Suprapubic skin (tissue), 4 donors: ENCODE measurements at regions not wholly inside any gene's neighbourhood (a gene's known extent, or its start where the extent isn't known, plus 50 kb on each side); places are given as distances from the start of the nearest gene placed in this dataset.

ENCODE experiments used
- DNase-seq, 2 donors: peaks; one replicate each; pipeline ENCODE4 v3.0.0-alpha.2; 2019; ENCODE audit warnings: low spot score in 2 of 2
- H3K27ac ChIP-seq: fragments of 200-600 bp; sonication (generic); one replicate; pipeline ENCODE4 v1.5.1; 2019
- H3K27me3 ChIP-seq: fragments of 200-600 bp; sonication (generic); one replicate; pipeline ENCODE4 v1.5.1; 2019
- H3K36me3 ChIP-seq: fragments of 200-600 bp; sonication (generic); one replicate; pipeline ENCODE4 v1.5.1; 2019
- H3K4me1 ChIP-seq: fragments of 200-600 bp; sonication (generic); one replicate; pipeline ENCODE4 v1.5.1; 2019
- H3K4me3 ChIP-seq: fragments of 200-600 bp; sonication (generic); one replicate; pipeline ENCODE4 v1.5.1; 2019; ENCODE audit warnings: mild to moderate bottlenecking
- H3K9me3 ChIP-seq: fragments of 200-600 bp; sonication (generic); one replicate; pipeline ENCODE4 v1.5.1; 2019
- EP300 ChIP-seq: sonication (generic); formaldehyde crosslinking; IDR thresholded peaks from one replicate; pipeline ENCODE4 v1.6.1; 2017; ENCODE audit warnings: antibody characterized with exemption
- POLR2A ChIP-seq, 2 donors: fragments of 450-650 bp; IDR thresholded peaks; one replicate each; pipeline ENCODE4 v1.6.1; 2017; ENCODE audit warnings: antibody characterized with exemption in 2 of 2, mild to moderate bottlenecking in 2 of 2, moderate library complexity in 2 of 2
- POLR2AphosphoS5 ChIP-seq, 3 donors: sonication (generic); formaldehyde crosslinking; IDR thresholded peaks; one replicate each; pipeline ENCODE4 v1.6.1; 2017; ENCODE audit warnings: antibody characterized with exemption in 3 of 3
- WGBS: methylation state at CpG from one replicate; pipeline ENCODE4 v1.1.5; 2018; 5-methylcytosine and 5-hydroxymethylcytosine counted together
- TF ChIP-seq, protein P1 (sequence below), 2 donors: fragments of 200-600 bp in 1 of 2; fragments of 450-650 bp in 1 of 2; sonication (generic) in 1 of 2; IDR thresholded peaks; one replicate each; pipeline ENCODE4 v1.5.1; 2016 to 2019; ENCODE audit warnings: antibody characterized with exemption in 2 of 2, mild to moderate bottlenecking in 1 of 2, moderate library complexity in 1 of 2

DNA sequence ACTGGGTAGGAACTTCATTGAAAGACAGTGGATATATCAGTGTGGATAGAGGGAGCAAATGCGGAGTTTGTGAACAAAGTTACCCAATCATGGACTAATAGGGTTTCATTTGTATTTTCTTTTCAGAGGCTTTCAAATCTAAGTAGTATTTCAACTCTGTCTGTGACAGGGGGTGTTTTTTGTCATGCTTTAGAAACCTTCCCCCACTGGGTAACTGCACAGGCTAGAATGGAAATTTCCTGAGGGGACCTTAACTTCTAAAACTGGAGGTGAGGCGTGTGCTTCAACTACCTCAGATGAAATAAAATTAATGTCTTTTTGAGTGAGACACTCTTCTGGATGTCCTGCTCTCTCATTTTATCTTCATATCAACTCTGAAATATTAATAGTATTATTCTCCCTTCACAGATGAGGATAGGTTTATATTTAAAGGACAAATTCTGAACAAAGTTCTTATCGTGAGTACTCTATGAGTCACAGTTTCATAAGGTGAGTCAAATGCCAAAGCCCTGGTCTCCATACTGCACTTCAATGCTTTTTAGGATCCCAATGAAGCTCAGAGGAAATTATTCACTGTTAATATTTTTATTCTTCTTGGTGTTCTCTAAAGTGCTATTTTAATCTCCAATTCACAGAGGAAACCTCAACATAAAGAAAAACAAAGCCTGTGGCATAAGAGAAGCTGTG lies 770.6 kb downstream of the CCSER2 start:
- WGBS: 85% methylated on average over 3 of the region's 3 CpGs

DNA sequence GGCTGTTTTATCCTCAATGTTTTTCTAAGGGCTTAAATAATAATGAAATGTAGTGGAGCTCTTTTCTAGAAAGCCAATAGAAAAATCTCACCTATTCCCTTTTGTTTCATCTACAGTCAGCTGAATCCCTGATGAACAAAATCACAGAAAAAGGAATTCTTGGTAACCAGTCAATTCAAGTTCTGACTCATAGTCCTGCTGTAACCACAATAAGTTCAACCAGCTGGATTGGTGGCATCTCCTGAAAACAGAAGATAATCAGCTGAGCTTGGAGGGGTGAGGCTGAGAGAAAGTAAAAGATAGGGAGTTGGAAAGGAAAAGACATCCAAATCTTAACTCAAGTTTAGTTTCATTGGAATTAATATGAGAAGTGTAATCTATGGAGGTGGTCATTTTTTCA lies 772.1 kb downstream of the CCSER2 start:
- no peak for DNase-seq
- TF ChIP-seq POLR2AphosphoS5 (IDR thresholded peaks at IDR 0.05) (no peak), POLR2A (IDR thresholded peaks at IDR 0.05) (no peak)
- TF ChIP-seq, protein P1, sequence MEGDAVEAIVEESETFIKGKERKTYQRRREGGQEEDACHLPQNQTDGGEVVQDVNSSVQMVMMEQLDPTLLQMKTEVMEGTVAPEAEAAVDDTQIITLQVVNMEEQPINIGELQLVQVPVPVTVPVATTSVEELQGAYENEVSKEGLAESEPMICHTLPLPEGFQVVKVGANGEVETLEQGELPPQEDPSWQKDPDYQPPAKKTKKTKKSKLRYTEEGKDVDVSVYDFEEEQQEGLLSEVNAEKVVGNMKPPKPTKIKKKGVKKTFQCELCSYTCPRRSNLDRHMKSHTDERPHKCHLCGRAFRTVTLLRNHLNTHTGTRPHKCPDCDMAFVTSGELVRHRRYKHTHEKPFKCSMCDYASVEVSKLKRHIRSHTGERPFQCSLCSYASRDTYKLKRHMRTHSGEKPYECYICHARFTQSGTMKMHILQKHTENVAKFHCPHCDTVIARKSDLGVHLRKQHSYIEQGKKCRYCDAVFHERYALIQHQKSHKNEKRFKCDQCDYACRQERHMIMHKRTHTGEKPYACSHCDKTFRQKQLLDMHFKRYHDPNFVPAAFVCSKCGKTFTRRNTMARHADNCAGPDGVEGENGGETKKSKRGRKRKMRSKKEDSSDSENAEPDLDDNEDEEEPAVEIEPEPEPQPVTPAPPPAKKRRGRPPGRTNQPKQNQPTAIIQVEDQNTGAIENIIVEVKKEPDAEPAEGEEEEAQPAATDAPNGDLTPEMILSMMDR (IDR thresholded peaks at IDR 0.05): no peak
- H3K4me3 ChIP-seq: no peak overlapping the region
- no peaks in the 10 kb centered on the region for H3K36me3 ChIP-seq
- no peak overlapping the region for H3K27ac ChIP-seq
- H3K27me3 ChIP-seq: no peaks in the 10 kb centered on the region
- H3K4me1 ChIP-seq: no peaks in the 10 kb centered on the region
- H3K9me3 ChIP-seq: no peaks in the 10 kb centered on the region

More for the DNA sequence above, 770.6 kb downstream of the CCSER2 start:
- no peaks in the 10 kb centered on the region for H3K9me3 ChIP-seq
- no peak overlapping the region for H3K4me3 ChIP-seq
- no peaks in the 10 kb centered on the region for H3K27me3 ChIP-seq
- H3K27ac ChIP-seq: no peak overlapping the region
- no peaks in the 10 kb centered on the region for H3K36me3 ChIP-seq
- DNase-seq: no peak
- TF ChIP-seq EP300 (no peak), POLR2AphosphoS5 (IDR thresholded peaks at IDR 0.05) (no peak), POLR2A (IDR thresholded peaks at IDR 0.05) (no peak)
- TF ChIP-seq, protein P1 (IDR thresholded peaks at IDR 0.05): no peak
- H3K4me1 ChIP-seq: no peaks in the 10 kb centered on the region

DNA sequence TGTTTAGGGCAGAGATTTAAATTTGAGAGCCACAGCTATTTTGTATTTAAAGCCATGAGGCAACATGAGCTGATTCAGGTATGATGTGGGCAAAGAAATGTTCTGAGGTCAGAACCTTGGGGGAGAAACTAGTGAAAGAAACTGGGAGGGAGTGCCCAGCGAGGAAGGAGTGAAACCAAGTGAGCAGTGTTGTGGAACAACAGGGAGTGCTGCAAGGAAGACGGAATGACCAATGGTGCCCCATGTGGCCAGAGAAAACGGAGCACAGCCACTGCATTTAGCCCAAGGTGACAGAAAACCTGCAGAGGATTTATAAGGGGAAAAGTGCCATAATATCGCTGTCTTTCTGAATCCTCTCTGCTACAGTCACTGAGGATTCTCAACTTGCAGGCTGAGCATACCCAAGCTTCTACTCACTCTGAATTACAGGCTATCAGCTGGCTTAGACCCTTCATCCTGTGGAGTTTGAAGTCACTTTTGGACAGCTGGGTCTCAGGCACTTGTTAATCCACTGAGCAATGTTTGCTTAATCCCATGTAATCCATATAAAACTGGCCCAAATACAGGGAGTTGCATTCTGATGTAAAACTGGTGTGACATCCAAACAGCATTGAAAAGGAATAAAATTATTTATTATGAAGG lies 777.3 kb downstream of the CCSER2 start:
- 62% methylated on average over 4 of the region's 4 CpGs for WGBS
- H3K9me3 ChIP-seq: no peaks in the 10 kb centered on the region
- no peak for DNase-seq

DNA sequence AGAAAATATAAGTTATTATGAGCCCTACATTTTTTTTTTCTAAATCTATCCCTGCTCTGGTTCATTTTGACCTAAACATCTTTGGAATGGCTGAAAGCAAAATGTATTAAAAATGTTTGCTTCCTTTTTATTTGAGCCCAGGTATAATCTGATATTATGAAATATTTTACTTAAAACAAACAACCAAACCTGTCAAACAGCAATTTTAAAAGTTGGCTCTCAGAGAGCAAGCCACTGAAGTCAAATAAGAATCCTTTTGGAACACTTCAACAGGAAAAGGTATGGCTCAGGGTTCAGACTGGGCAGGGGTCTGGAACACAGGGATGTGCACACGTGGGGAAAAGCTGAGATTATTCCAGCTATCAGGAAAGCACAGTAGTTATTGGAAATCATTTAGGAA lies 782.9 kb downstream of the CCSER2 start:
- Histone ChIP-seq H3K4me3 (no peak overlapping the region), H3K4me1 (no peaks in the 10 kb centered on the region), H3K36me3 (no peaks in the 10 kb centered on the region), H3K9me3 (no peaks in the 10 kb centered on the region), H3K27ac (no peak overlapping the region), H3K27me3 (no peaks in the 10 kb centered on the region)
- DNase-seq: no peak
- TF ChIP-seq, protein P1 (IDR thresholded peaks at IDR 0.05): no peak
- no peak for TF ChIP-seq POLR2AphosphoS5 (IDR thresholded peaks at IDR 0.05)
- TF ChIP-seq POLR2A (IDR thresholded peaks at IDR 0.05): no peak
- TF ChIP-seq EP300: no peak
- 50% methylated on average over 1 of the region's 1 CpG for WGBS

More for the DNA sequence above, 777.3 kb downstream of the CCSER2 start:
- Histone ChIP-seq H3K4me3 (no peak overlapping the region), H3K4me1 (no peaks in the 10 kb centered on the region), H3K27me3 (no peaks in the 10 kb centered on the region), H3K27ac (no peak overlapping the region), H3K36me3 (no peaks in the 10 kb centered on the region)
- TF ChIP-seq EP300 (no peak), POLR2A (IDR thresholded peaks at IDR 0.05) (no peak), POLR2AphosphoS5 (IDR thresholded peaks at IDR 0.05) (no peak)
- TF ChIP-seq, protein P1 (IDR thresholded peaks at IDR 0.05): no peak

DNA sequence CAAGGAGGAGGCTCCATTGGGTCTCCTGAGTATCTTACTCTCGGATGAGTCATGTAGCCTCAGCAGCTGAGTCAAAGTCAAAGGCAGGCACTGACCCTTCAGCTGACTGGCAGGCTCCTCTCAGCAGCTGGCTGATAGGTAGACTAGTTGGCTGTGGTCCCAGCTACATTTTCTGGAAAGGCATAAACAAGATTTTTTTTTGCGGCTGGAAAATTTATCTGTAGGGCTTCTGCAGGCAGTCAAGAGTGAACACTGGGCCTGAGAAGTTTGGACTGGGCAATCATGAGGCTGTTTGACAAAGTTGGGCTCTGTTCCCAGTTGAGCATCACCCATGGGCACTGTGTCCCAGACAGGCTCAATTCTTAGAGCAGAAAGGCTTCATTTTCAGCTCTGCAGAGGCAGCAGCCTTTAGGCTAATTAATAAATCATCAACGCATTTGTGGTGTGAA lies 796.2 kb downstream of the CCSER2 start:
- TF ChIP-seq, protein P1 (IDR thresholded peaks at IDR 0.05): no peak
- TF ChIP-seq EP300: no peak
- TF ChIP-seq POLR2A (IDR thresholded peaks at IDR 0.05): no peak
- no peak for TF ChIP-seq POLR2AphosphoS5 (IDR thresholded peaks at IDR 0.05)
- no peaks in the 10 kb centered on the region for H3K4me1 ChIP-seq
- no peak overlapping the region for H3K27ac ChIP-seq
- no peaks in the 10 kb centered on the region for H3K27me3 ChIP-seq
- 66% methylated on average over 3 of the region's 3 CpGs for WGBS
- H3K36me3 ChIP-seq: no peaks in the 10 kb centered on the region
- H3K9me3 ChIP-seq: no peaks in the 10 kb centered on the region
- H3K4me3 ChIP-seq: no peak overlapping the region
- no peak for DNase-seq
